Stimulated activated CD4-positive, alpha-beta T cell treated with anti-CD3 and anti-CD28 coated beads, Interleukin-4, amount 100 ng/mL, for 4 hours (primary cell): ENCODE measurements at regions not wholly inside any gene's neighbourhood (a gene's known extent, or its start where the extent isn't known, plus 50 kb on each side); places are given as distances from the start of the nearest gene placed in this dataset.

Experiments used
- DNase-seq, 2 experiments: peaks; one replicate each; pipeline ENCODE4 v3.0.0-alpha.2; 2020

GRCh38 chr1:108050911-108051629 is 86.1 kb upstream of the VAV3 start:
- no peak for DNase-seq

GRCh38 chr1:108050158-108050557 is 85.2 kb upstream of the VAV3 start:
- no peak for DNase-seq

- DNase-seq = peak in 1 of 2 experiments; percentile 17
Observed at GRCh38 chr1:108049178-108049819, 84.3 kb upstream of the VAV3 start.

GRCh38 chr1:108048301-108049177 is 83.6 kb upstream of the VAV3 start:
- no peak for DNase-seq

- no peak for DNase-seq
Observed at GRCh38 chr1:108047085-108047484, 82.1 kb upstream of the VAV3 start.

- no peak for DNase-seq
Observed at GRCh38 chr1:108046026-108046425, 81.0 kb upstream of the VAV3 start.

- DNase-seq = no peak
Observed at GRCh38 chr1:108045460-108045859, 80.5 kb upstream of the VAV3 start.

GRCh38 chr1:108044318-108044717 is 79.3 kb upstream of the VAV3 start:
- no peak for DNase-seq

GRCh38 chr1:108043707-108044106 is 78.7 kb upstream of the VAV3 start:
- DNase-seq = no peak

GRCh38 chr1:108042610-108043009 is 77.6 kb upstream of the VAV3 start:
- no peak for DNase-seq

GRCh38 chr1:108041360-108042142 is 76.6 kb upstream of the VAV3 start:
- DNase-seq = no peak

- DNase-seq = no peak
Observed at GRCh38 chr1:108038653-108039236, 73.8 kb upstream of the VAV3 start.

GRCh38 chr1:108036796-108037562 is 72.0 kb upstream of the VAV3 start:
- no peak for DNase-seq

- DNase-seq = no peak
Observed at GRCh38 chr1:108034396-108034795, 69.4 kb upstream of the VAV3 start.

GRCh38 chr1:108033550-108033951 is 68.6 kb upstream of the VAV3 start:
- DNase-seq = no peak

GRCh38 chr1:108028841-108029388 is 63.9 kb upstream of the VAV3 start:
- no peak for DNase-seq

- no peak for DNase-seq
Observed at GRCh38 chr1:108027389-108027788, 62.4 kb upstream of the VAV3 start.

- no peak for DNase-seq
Observed at GRCh38 chr1:108017698-108018097, 52.7 kb upstream of the VAV3 start.

GRCh38 chr1:108016451-108016920 is 51.5 kb upstream of the VAV3 start:
- peak in 1 of 2 experiments; percentile 2 for DNase-seq
